HT-29 (cell line): ENCODE measurements at regions not wholly inside any gene's neighbourhood (a gene's known extent, or its start where the extent isn't known, plus 50 kb on each side); places are given as distances from the start of the nearest gene placed in this dataset.
"Not testable (repeated sequence)": the region's sequence is repeated elsewhere in the genome, so short reads cannot be mapped to it uniquely, and the experiment has no call there.

ENCODE experiments used
- DNase-seq: peaks from one replicate; pipeline ENCODE4 v3.0.0-alpha.2; 2015; ENCODE audit warnings: low spot score

- DNase-seq, result no peak
Measured at GRCh38 chr13:102538938-102539337, 57.8 kb upstream of the TPP2 start.

- no peak for DNase-seq
Measured at GRCh38 chr13:102536695-102537485, 59.9 kb upstream of the TPP2 start.

GRCh38 chr13:102536196-102536595 lies 60.6 kb upstream of the TPP2 start:
- DNase-seq, result no peak

GRCh38 chr13:102530751-102531150 lies 66.0 kb upstream of the TPP2 start:
- DNase-seq, result no peak

GRCh38 chr13:102522251-102522650 lies 74.5 kb upstream of the TPP2 start:
- not testable (repeated sequence) for DNase-seq

- DNase-seq, result no peak
Measured at GRCh38 chr13:102517959-102518358, 78.8 kb upstream of the TPP2 start.

- DNase-seq, result no peak
Measured at GRCh38 chr13:102510072-102510471, 86.7 kb upstream of the TPP2 start.

- DNase-seq, result no peak
Measured at GRCh38 chr13:102508411-102508810, 88.4 kb upstream of the TPP2 start.

- DNase-seq, result no peak
Measured at GRCh38 chr13:102504002-102504401, 92.8 kb upstream of the TPP2 start.

GRCh38 chr13:102495663-102496062 lies 93.8 kb upstream of the FGF14 start:
- DNase-seq, result no peak

GRCh38 chr13:102487330-102487729 lies 85.5 kb upstream of the FGF14 start:
- no peak for DNase-seq

- peak; percentile 29 for DNase-seq
Measured at GRCh38 chr13:102484329-102484728, 82.5 kb upstream of the FGF14 start.

GRCh38 chr13:102472650-102473049 lies 70.8 kb upstream of the FGF14 start:
- no peak for DNase-seq

- no peak for DNase-seq
Measured at GRCh38 chr13:102470283-102470917, 68.6 kb upstream of the FGF14 start.

GRCh38 chr13:102466610-102467190 lies 64.9 kb upstream of the FGF14 start:
- DNase-seq, result no peak

- DNase-seq, result no peak
Measured at GRCh38 chr13:102462570-102462969, 60.7 kb upstream of the FGF14 start.

- no peak for DNase-seq
Measured at GRCh38 chr13:102461302-102461701, 59.5 kb upstream of the FGF14 start.

GRCh38 chr13:102460806-102461205 lies 59.0 kb upstream of the FGF14 start:
- DNase-seq, result no peak

- no peak for DNase-seq
Measured at GRCh38 chr13:102452836-102453235, 51.0 kb upstream of the FGF14 start.
